GM23338 (cell line): ENCODE measurements at regions not wholly inside any gene's neighbourhood (a gene's known extent, or its start where the extent isn't known, plus 50 kb on each side); places are given as distances from the start of the nearest gene placed in this dataset.

ENCODE experiments used
- ATAC-seq: fragments of 200-7000 bp; cut with Tn5 transposase; 3 replicates; pipeline ENCODE4 v1.9.1; 2020
- DNase-seq: peaks from one replicate; pipeline ENCODE4 v3.0.0-alpha.2; 2015; ENCODE audit warnings: low spot score
- H2AFZ ChIP-seq: fragments of 200-600 bp; sonication (generic); 2 replicates; pipeline ENCODE4 v1.8.0; 2016; ENCODE audit warnings: antibody characterized with exemption, mild to moderate bottlenecking, moderate library complexity
- H3F3A ChIP-seq: fragments of 200-600 bp; sonication (generic); replicated peaks from 2 replicates; pipeline ENCODE4 v1.8.0; 2017; ENCODE audit warnings: antibody characterized with exemption, mixed run types, low read depth
- H3K27ac ChIP-seq: fragments of 200-600 bp; sonication (generic); 2 replicates; pipeline ENCODE4 v1.6.1; 2016; ENCODE audit warnings: low read depth
- H3K27me3 ChIP-seq: fragments of 200-600 bp; sonication (generic); 2 replicates; pipeline ENCODE4 v1.8.0; 2016; ENCODE audit warnings: mild to moderate bottlenecking, mixed run types, moderate library complexity; ENCODE audit not compliant: insufficient read depth
- H3K36me3 ChIP-seq: fragments of 200-600 bp; sonication (generic); 2 replicates; pipeline ENCODE4 v1.8.0; 2016; ENCODE audit warnings: mild to moderate bottlenecking; ENCODE audit not compliant: insufficient read depth
- H3K4me1 ChIP-seq: fragments of 200-600 bp; sonication (generic); 2 replicates; pipeline ENCODE4 v1.8.0; 2016; ENCODE audit warnings: mild to moderate bottlenecking, moderate library complexity; ENCODE audit not compliant: insufficient read depth
- H3K4me2 ChIP-seq: fragments of 200-600 bp; sonication (generic); 2 replicates; pipeline ENCODE4 v1.7.1; 2017; ENCODE audit warnings: mixed run types
- H3K4me3 ChIP-seq: fragments of 200-600 bp; sonication (generic); 2 replicates; pipeline ENCODE4 v1.6.1; 2016; ENCODE audit warnings: mixed run types
- H3K79me2 ChIP-seq: fragments of 200-600 bp; sonication (generic); replicated peaks from 2 replicates; pipeline ENCODE4 v1.8.0; 2017; ENCODE audit warnings: mild to moderate bottlenecking; ENCODE audit not compliant: insufficient read depth
- H3K9me2 ChIP-seq: fragments of 200-600 bp; sonication (generic); 2 replicates; pipeline ENCODE4 v1.8.0; 2017; ENCODE audit not compliant: insufficient read depth
- H4K20me1 ChIP-seq: fragments of 200-600 bp; sonication (generic); replicated peaks from 2 replicates; pipeline ENCODE4 v1.8.0; 2017; ENCODE audit warnings: mild to moderate bottlenecking; ENCODE audit not compliant: insufficient read depth
- H3K27ac Mint-ChIP-seq: 2 replicates; pipeline ENCODE4 v1.8.0; 2020; ENCODE audit warnings: inconsistent platforms, mild to moderate bottlenecking, moderate library complexity, mixed read lengths
- H3K27me3 Mint-ChIP-seq: 3 replicates; pipeline ENCODE4 v1.8.0; 2022; ENCODE audit warnings: low read depth, mild to moderate bottlenecking, moderate library complexity, mixed read lengths, inconsistent platforms; ENCODE audit not compliant: insufficient read depth, poor library complexity
- H3K36me3 Mint-ChIP-seq: 3 replicates; pipeline ENCODE4 v1.8.0; 2021; ENCODE audit warnings: low read depth, mild to moderate bottlenecking, inconsistent platforms, moderate library complexity, mixed read lengths
- H3K4me1 Mint-ChIP-seq: 3 replicates; pipeline ENCODE4 v1.8.0; 2020; ENCODE audit warnings: mild to moderate bottlenecking, inconsistent platforms, mixed read lengths
- H3K4me3 Mint-ChIP-seq: 3 replicates; pipeline ENCODE4 v1.8.0; 2021; ENCODE audit warnings: moderate library complexity, mild to moderate bottlenecking, inconsistent platforms, mixed read lengths
- H3K9me3 Mint-ChIP-seq: 3 replicates; pipeline ENCODE4 v1.8.0; 2020; ENCODE audit warnings: moderate library complexity, mild to moderate bottlenecking, inconsistent platforms, mixed read lengths
- CREB1 ChIP-seq: fragments of 250-450 bp; sonication (Bioruptor Pico); IDR thresholded peaks from 2 replicates; pipeline ENCODE4 v1.5.0; 2020; ENCODE audit warnings: low read depth, mild to moderate bottlenecking, moderate library complexity
- CTCF ChIP-seq, 2 experiments: fragments of 200-600 bp in 1 of 2; sonication (generic) in 1 of 2; conservative IDR thresholded peaks; 2 replicates each; pipeline versions ENCODE4 v1.5.1 to v1.6.1; 2016 to 2017; ENCODE audit warnings: antibody characterized with exemption in 2 of 2, low read depth in 2 of 2, mild to moderate bottlenecking in 2 of 2, moderate library complexity in 1 of 2
- ETS1 ChIP-seq: IDR thresholded peaks from 2 replicates; pipeline ENCODE4 v1.6.1; 2016; ENCODE audit warnings: antibody characterized with exemption
- EZH2 ChIP-seq: fragments of 200-600 bp; sonication (generic); IDR thresholded peaks from one replicate; pipeline ENCODE4 v1.8.0; 2017; ENCODE audit warnings: antibody characterized with exemption, mild to moderate bottlenecking, low read depth; ENCODE audit not compliant: unreplicated experiment
- EZH2phosphoT487 ChIP-seq: fragments of 200-600 bp; sonication (generic); IDR thresholded peaks from one replicate; pipeline ENCODE4 v1.8.1; 2018; ENCODE audit warnings: antibody characterized with exemption; ENCODE audit not compliant: unreplicated experiment
- JUNB ChIP-seq: IDR thresholded peaks from one replicate; pipeline ENCODE4 v1.6.1; 2016; ENCODE audit warnings: antibody characterized with exemption; ENCODE audit not compliant: unreplicated experiment
- NANOG ChIP-seq: IDR thresholded peaks from 2 replicates; pipeline ENCODE4 v1.6.1; 2016; ENCODE audit warnings: antibody characterized with exemption, borderline replicate concordance
- POLR2AphosphoS5 ChIP-seq: IDR thresholded peaks from 2 replicates; pipeline ENCODE4 v1.6.1; 2016; ENCODE audit warnings: antibody characterized with exemption, low read depth
- REST ChIP-seq: IDR thresholded peaks from one replicate; pipeline ENCODE4 v1.6.1; 2018; ENCODE audit warnings: antibody characterized with exemption; ENCODE audit not compliant: unreplicated experiment
- STAT1 ChIP-seq: IDR thresholded peaks from one replicate; pipeline ENCODE4 v1.6.1; 2016; ENCODE audit warnings: antibody characterized with exemption; ENCODE audit not compliant: unreplicated experiment
- ZNF114 ChIP-seq: fragments of 250-450 bp; sonication (Bioruptor Pico); IDR thresholded peaks from 2 replicates; pipeline ENCODE4 v1.5.0; 2020; ENCODE audit warnings: mild to moderate bottlenecking, moderate library complexity
- ZNF331 ChIP-seq: fragments of 250-450 bp; sonication (Bioruptor Pico); IDR thresholded peaks from 2 replicates; pipeline ENCODE4 v1.5.0; 2020; ENCODE audit warnings: low read depth, mild to moderate bottlenecking, moderate library complexity
- ZNF462 ChIP-seq: fragments of 250-450 bp; sonication (Bioruptor Pico); IDR thresholded peaks from 2 replicates; pipeline ENCODE4 v1.5.0; 2020; ENCODE audit warnings: mild to moderate bottlenecking, moderate library complexity

- TF ChIP-seq ZNF462 (CRISPR knock-in tag): no peak
- TF ChIP-seq JUNB: no peak
- TF ChIP-seq EZH2: no peak
- no peak for TF ChIP-seq NANOG
- TF ChIP-seq STAT1: no peak
- no peak for TF ChIP-seq POLR2AphosphoS5
- TF ChIP-seq ZNF331 (CRISPR knock-in tag): no peak
These were observed 155.0 kb upstream of the TMPO start (continued) for GRCh38 chr12:98360401-98360800.

- no peaks in the 10 kb centered on the region for H4K20me1 ChIP-seq
- no peaks in the 10 kb centered on the region for H3K27me3 ChIP-seq
- no peak overlapping the region for H3K27ac Mint-ChIP-seq
- no peak overlapping the region for H3K4me2 ChIP-seq
- no peaks in the 10 kb centered on the region for H3K36me3 Mint-ChIP-seq
- no peaks in the 10 kb centered on the region for H3K79me2 ChIP-seq
- no peak overlapping the region for H3K4me3 ChIP-seq
- H3K27me3 Mint-ChIP-seq: no peaks in the 10 kb centered on the region
- H3K4me3 Mint-ChIP-seq: no peak overlapping the region
- no peak overlapping the region for H3K27ac ChIP-seq
- peaks cover 10% of the 10 kb centered on the region for H3K4me1 ChIP-seq
- no peaks in the 10 kb centered on the region for H3K9me3 Mint-ChIP-seq
- ATAC-seq (no peak), DNase-seq (no peak)
- no peaks in the 10 kb centered on the region for H3K36me3 ChIP-seq
- H3F3A ChIP-seq: no peaks in the 10 kb centered on the region
- H3K9me2 ChIP-seq: no peaks in the 10 kb centered on the region
- H3K4me1 Mint-ChIP-seq: peaks cover 8% of the 10 kb centered on the region
- no peak overlapping the region for H2AFZ ChIP-seq
- TF ChIP-seq POLR2AphosphoS5: no peak
- TF ChIP-seq ZNF114 (CRISPR knock-in tag): no peak
- TF ChIP-seq NANOG: no peak
- no peak for TF ChIP-seq CREB1 (CRISPR knock-in tag)
- TF ChIP-seq EZH2phosphoT487: no peak
- no peak for TF ChIP-seq REST
- TF ChIP-seq CTCF (conservative IDR thresholded peaks at IDR 0.05; ENCODE audit: low read depth in 2 of 2): no peak
- no peak for TF ChIP-seq ETS1
These were observed 145.8 kb upstream of the TMPO start for GRCh38 chr12:98369581-98369980.
